ENCODE measurements at regions not wholly inside any gene's neighbourhood (a gene's known extent, or its start where the extent isn't known, plus 50 kb on each side); places are given as distances from the start of the nearest gene placed in this dataset.
"Not testable (repeated sequence)": the region's sequence is repeated elsewhere in the genome, so short reads cannot be mapped to it uniquely, and the experiment has no call there.

GRCh38 chr7:73204898-73205297 lies 103.7 kb downstream of the NSUN5 start:
- not testable (repeated sequence) for TF ChIP-seq POLR2A, CTCF (IDR thresholded peaks at IDR 0.05)
